H9 (cell line): ENCODE measurements at regions not wholly inside any gene's neighbourhood (a gene's known extent, or its start where the extent isn't known, plus 50 kb on each side); places are given as distances from the start of the nearest gene placed in this dataset.

ENCODE experiments used
- DNase-seq: peaks from one replicate; pipeline ENCODE4 v3.0.0-alpha.2; 2017
- H2AFZ ChIP-seq: one replicate; pipeline ENCODE4 v1.6.1; 2013; ENCODE audit warnings: mild to moderate bottlenecking, low read length, control low read depth, moderate library complexity
- H2AK5ac ChIP-seq: 2 replicates; pipeline ENCODE4 v1.6.1; 2013; ENCODE audit warnings: low read length, control low read depth, mixed read lengths; ENCODE audit not compliant: insufficient read length
- H2BK120ac ChIP-seq: one replicate; pipeline ENCODE4 v1.6.1; 2013; ENCODE audit warnings: low read depth, mild to moderate bottlenecking, low read length, control low read depth, inconsistent platforms; ENCODE audit not compliant: poor library complexity, severe bottlenecking
- H2BK12ac ChIP-seq: 2 replicates; pipeline ENCODE4 v1.6.1; 2013; ENCODE audit warnings: low read length, control low read depth, mixed read lengths, low read depth; ENCODE audit not compliant: insufficient read length
- H2BK15ac ChIP-seq: 2 replicates; pipeline ENCODE4 v1.6.1; 2013; ENCODE audit warnings: low read depth, low read length, control low read depth
- H2BK20ac ChIP-seq: one replicate; pipeline ENCODE4 v1.6.1; 2013; ENCODE audit warnings: low read depth, mild to moderate bottlenecking, low read length, control low read depth, inconsistent platforms; ENCODE audit not compliant: poor library complexity, severe bottlenecking
- H2BK5ac ChIP-seq: 2 replicates; pipeline ENCODE4 v1.6.1; 2013; ENCODE audit warnings: low read length, control low read depth, mixed read lengths; ENCODE audit not compliant: insufficient read length
- H3K14ac ChIP-seq: 2 replicates; pipeline ENCODE4 v1.6.1; 2013; ENCODE audit warnings: low read length, control low read depth; ENCODE audit not compliant: insufficient read depth
- H3K18ac ChIP-seq: 2 replicates; pipeline ENCODE4 v1.6.1; 2013; ENCODE audit warnings: low read depth, mild to moderate bottlenecking, mixed read lengths, low read length, control low read depth; ENCODE audit not compliant: insufficient read length
- H3K23ac ChIP-seq: 2 replicates; pipeline ENCODE4 v1.6.1; 2013; ENCODE audit warnings: low read length, control low read depth, mixed read lengths, low read depth; ENCODE audit not compliant: insufficient read length
- H3K23me2 ChIP-seq: 2 replicates; pipeline ENCODE4 v1.6.1; 2013; ENCODE audit warnings: low read depth, mild to moderate bottlenecking, mixed read lengths, low read length, control low read depth; ENCODE audit not compliant: insufficient read length, poor library complexity, severe bottlenecking
- H3K27ac ChIP-seq: 2 replicates; pipeline ENCODE4 v1.5.1; 2013; ENCODE audit warnings: low read length, control low read depth, mixed read lengths, low read depth; ENCODE audit not compliant: insufficient read length
- H3K27me3 ChIP-seq: 2 replicates; pipeline ENCODE4 v1.6.1; 2013; ENCODE audit warnings: low read length, control low read depth, inconsistent platforms; ENCODE audit not compliant: insufficient read depth
- H3K4ac ChIP-seq: 2 replicates; pipeline ENCODE4 v1.6.1; 2013; ENCODE audit warnings: low read depth, mild to moderate bottlenecking, control low read depth, inconsistent platforms, low read length, moderate library complexity
- H3K4me1 ChIP-seq: 2 replicates; pipeline ENCODE4 v1.6.1; 2013; ENCODE audit warnings: low read length, control low read depth, inconsistent platforms; ENCODE audit not compliant: insufficient read depth
- H3K4me2 ChIP-seq: 2 replicates; pipeline ENCODE4 v1.6.1; 2013; ENCODE audit warnings: low read length, control low read depth, mixed read lengths; ENCODE audit not compliant: insufficient read length, insufficient read depth
- H3K56ac ChIP-seq: 2 replicates; pipeline ENCODE4 v1.6.1; 2013; ENCODE audit warnings: low read depth, mild to moderate bottlenecking, mixed read lengths, low read length, control low read depth; ENCODE audit not compliant: insufficient read length
- H3K79me1 ChIP-seq: 2 replicates; pipeline ENCODE4 v1.6.1; 2013; ENCODE audit warnings: low read depth, mild to moderate bottlenecking, moderate library complexity, low read length, control low read depth, inconsistent platforms; ENCODE audit not compliant: insufficient read depth, poor library complexity, severe bottlenecking
- H3K79me2 ChIP-seq: 2 replicates; pipeline ENCODE4 v1.6.1; 2013; ENCODE audit warnings: low read length, control low read depth, inconsistent platforms; ENCODE audit not compliant: insufficient read depth
- H3K9ac ChIP-seq: 2 replicates; pipeline ENCODE4 v1.6.1; 2013; ENCODE audit warnings: low read length, control low read depth, mixed read lengths; ENCODE audit not compliant: insufficient read length; ENCODE audit errors: extremely low read depth
- H3K9me3 ChIP-seq: one replicate; pipeline ENCODE4 v1.6.1; 2013; ENCODE audit warnings: low read depth, low read length, inconsistent platforms; ENCODE audit not compliant: control insufficient read depth
- H3T11ph ChIP-seq: one replicate; pipeline ENCODE4 v1.6.1; 2013; ENCODE audit warnings: mild to moderate bottlenecking, low read length, control low read depth, inconsistent platforms
- H4K20me1 ChIP-seq: one replicate; pipeline ENCODE4 v1.6.1; 2013; ENCODE audit not compliant: control insufficient read depth, insufficient read length, insufficient read depth
- H4K5ac ChIP-seq: 2 replicates; pipeline ENCODE4 v1.6.1; 2013; ENCODE audit warnings: low read depth, mild to moderate bottlenecking, mixed read lengths, low read length, control low read depth; ENCODE audit not compliant: insufficient read length
- H4K8ac ChIP-seq: replicated peaks from 2 replicates; pipeline ENCODE4 v1.6.1; 2013; ENCODE audit warnings: low read length, control low read depth, mixed read lengths, low read depth; ENCODE audit not compliant: insufficient read length
- H4K91ac ChIP-seq: 2 replicates; pipeline ENCODE4 v1.6.1; 2013; ENCODE audit warnings: low read depth, mild to moderate bottlenecking, moderate library complexity, mixed read lengths, low read length, control low read depth; ENCODE audit not compliant: insufficient read length
- H3K27ac Mint-ChIP-seq, 3 experiments: 2 replicates in 2 of 3; 3 replicates in 1 of 3; pipeline ENCODE4 v1.8.0; 2020 to 2021; ENCODE audit warnings: mixed read lengths in 3 of 3, mild to moderate bottlenecking in 1 of 3, moderate library complexity in 1 of 3
- H3K27me3 Mint-ChIP-seq: 2 replicates; pipeline ENCODE4 v1.8.0; 2021; ENCODE audit warnings: low read depth, mild to moderate bottlenecking, moderate library complexity, mixed read lengths
- H3K36me3 Mint-ChIP-seq, 3 experiments: 2 replicates in 2 of 3; 3 replicates in 1 of 3; pipeline ENCODE4 v1.8.0; 2020 to 2021; ENCODE audit warnings: low read depth in 3 of 3, mixed read lengths in 3 of 3; ENCODE audit not compliant: insufficient read depth in 1 of 3
- H3K4me1 Mint-ChIP-seq, 2 experiments: 2 replicates each; pipeline ENCODE4 v1.8.0; 2020; ENCODE audit warnings: mixed read lengths in 2 of 2
- H3K4me3 Mint-ChIP-seq, 2 experiments: 2 replicates in 1 of 2; 3 replicates in 1 of 2; pipeline ENCODE4 v1.8.0; 2020 to 2021; ENCODE audit warnings: mild to moderate bottlenecking in 2 of 2, mixed read lengths in 2 of 2, moderate library complexity in 1 of 2
- H3K9me3 Mint-ChIP-seq, 2 experiments: 2 replicates in 1 of 2; 3 replicates in 1 of 2; pipeline ENCODE4 v1.8.0; 2020; ENCODE audit warnings: mild to moderate bottlenecking in 2 of 2, mixed read lengths in 2 of 2, moderate library complexity in 1 of 2
- CTCF ChIP-seq: fragments of 200-600 bp; sonication (generic); conservative IDR thresholded peaks from 3 replicates; pipeline ENCODE4 v1.8.0; 2021; ENCODE audit warnings: antibody characterized with exemption, mild to moderate bottlenecking
- WGBS: extraction: QIAGEN DNeasy Blood & Tissue Kit; methylation state at CpG from one replicate; pipeline ENCODE4 v1.1.7; 2013; ENCODE audit warnings: missing lambda C conversion rate, low lambda C conversion rate, mixed read lengths; ENCODE audit not compliant: insufficient read length; ENCODE audit errors: extremely low coverage; 5-methylcytosine and 5-hydroxymethylcytosine counted together

- H3K79me2 ChIP-seq: no peaks in the 10 kb centered on the region
- no peaks in the 10 kb centered on the region for H3K4me1 Mint-ChIP-seq
- H4K20me1 ChIP-seq: no peaks in the 10 kb centered on the region
- no peak for DNase-seq
- no peak overlapping the region for H2BK5ac ChIP-seq
- H3K4me1 ChIP-seq: no peaks in the 10 kb centered on the region
- H3K23me2 ChIP-seq: no peaks in the 10 kb centered on the region
- no peak overlapping the region for H4K8ac ChIP-seq
- H3K27me3 Mint-ChIP-seq: no peaks in the 10 kb centered on the region
- H3K14ac ChIP-seq: no peak overlapping the region
- no peak overlapping the region for H3K27ac Mint-ChIP-seq
- H2AK5ac ChIP-seq: no peak overlapping the region
- H3T11ph ChIP-seq: no peak overlapping the region
- H3K27me3 ChIP-seq: no peaks in the 10 kb centered on the region
- no peak overlapping the region for H2AFZ ChIP-seq
- no peak overlapping the region for H3K4me3 Mint-ChIP-seq
- no peaks in the 10 kb centered on the region for H3K79me1 ChIP-seq
- H3K36me3 Mint-ChIP-seq: no peaks in the 10 kb centered on the region
- H3K56ac ChIP-seq: no peak overlapping the region
- no peak overlapping the region for H3K9ac ChIP-seq
- H3K23ac ChIP-seq: no peak overlapping the region
- no peak overlapping the region for H2BK12ac ChIP-seq
- no peak overlapping the region for H3K18ac ChIP-seq
- H4K91ac ChIP-seq: no peak overlapping the region
- H3K9me3 ChIP-seq: no peaks in the 10 kb centered on the region
- no peak overlapping the region for H3K27ac ChIP-seq
- WGBS: no CpG with 5 or more reads among the region's 3 CpGs
- no peak overlapping the region for H2BK120ac ChIP-seq
- H2BK15ac ChIP-seq: no peak overlapping the region
- no peak overlapping the region for H4K5ac ChIP-seq
- H3K4ac ChIP-seq: no peak overlapping the region
- no peak overlapping the region for H2BK20ac ChIP-seq
- no peak overlapping the region for H3K4me2 ChIP-seq
- no peak for TF ChIP-seq CTCF
- H3K9me3 Mint-ChIP-seq: no peaks in the 10 kb centered on the region; a peak in 1 of 5 replicates
These were observed 906.5 kb downstream of the FAT4 start for GRCh38 chr4:126221282-126221681.
